Esophagus mucosa (tissue), 1 donor: ENCODE measurements at regions not wholly inside any gene's neighbourhood (a gene's known extent, or its start where the extent isn't known, plus 50 kb on each side); places are given as distances from the start of the nearest gene placed in this dataset.

Experiments used
- ATAC-seq: fragments of 200-7000 bp; cut with Tn5 transposase; one replicate; pipeline ENCODE4 v1.9.1; 2020
- donor health status: DM: yes; HTN: yes; CAD: no.

- no peak for ATAC-seq
Measured at GRCh38 chr1:105641407-105641806, 1415.1 kb upstream of the PRMT6 start.

GRCh38 chr1:105652109-105652508 lies 1404.4 kb upstream of the PRMT6 start:
- no peak for ATAC-seq

GRCh38 chr1:105655032-105655431 lies 1401.4 kb upstream of the PRMT6 start:
- no peak for ATAC-seq

GRCh38 chr1:105664495-105664894 lies 1392.0 kb upstream of the PRMT6 start:
- no peak for ATAC-seq

- ATAC-seq, result no peak
Measured at GRCh38 chr1:105678334-105678733, 1378.1 kb upstream of the PRMT6 start.

- no peak for ATAC-seq
Measured at GRCh38 chr1:105684714-105685113, 1371.8 kb upstream of the PRMT6 start.

GRCh38 chr1:105686026-105686425 lies 1370.4 kb upstream of the PRMT6 start:
- ATAC-seq, result no peak

GRCh38 chr1:105686874-105687690 lies 1369.4 kb upstream of the PRMT6 start:
- no peak for ATAC-seq

GRCh38 chr1:105700723-105701122 lies 1355.8 kb upstream of the PRMT6 start:
- no peak for ATAC-seq

- ATAC-seq, result no peak
Measured at GRCh38 chr1:105724286-105724685, 1332.2 kb upstream of the PRMT6 start.

- no peak for ATAC-seq
Measured at GRCh38 chr1:105730701-105731100, 1325.8 kb upstream of the PRMT6 start.

- no peak for ATAC-seq
Measured at GRCh38 chr1:105736349-105736748, 1320.1 kb upstream of the PRMT6 start.

GRCh38 chr1:105779727-105780126 lies 1276.7 kb upstream of the PRMT6 start:
- no peak for ATAC-seq

- no peak for ATAC-seq
Measured at GRCh38 chr1:105785021-105785420, 1271.5 kb upstream of the PRMT6 start.

- ATAC-seq, result no peak
Measured at GRCh38 chr1:105793536-105794146, 1262.8 kb upstream of the PRMT6 start.

- ATAC-seq, result no peak
Measured at GRCh38 chr1:105795741-105796140, 1260.7 kb upstream of the PRMT6 start.

- no peak for ATAC-seq
Measured at GRCh38 chr1:105830571-105831146, 1225.8 kb upstream of the PRMT6 start.

- no peak for ATAC-seq
Measured at GRCh38 chr1:105838071-105838470, 1218.4 kb upstream of the PRMT6 start.

GRCh38 chr1:105865546-105865945 lies 1190.9 kb upstream of the PRMT6 start:
- ATAC-seq, result no peak

GRCh38 chr1:105872817-105873216 lies 1183.7 kb upstream of the PRMT6 start:
- no peak for ATAC-seq

- ATAC-seq, result no peak
Measured at GRCh38 chr1:105874621-105875020, 1181.9 kb upstream of the PRMT6 start.

GRCh38 chr1:105886309-105886708 lies 1170.2 kb upstream of the PRMT6 start:
- ATAC-seq, result no peak

- no peak for ATAC-seq
Measured at GRCh38 chr1:105891308-105891707, 1165.2 kb upstream of the PRMT6 start.

GRCh38 chr1:105894006-105894405 lies 1162.5 kb upstream of the PRMT6 start:
- no peak for ATAC-seq
